ENCODE measurements at regions not wholly inside any gene's neighbourhood (a gene's known extent, or its start where the extent isn't known, plus 50 kb on each side); places are given as distances from the start of the nearest gene placed in this dataset.

DNA sequence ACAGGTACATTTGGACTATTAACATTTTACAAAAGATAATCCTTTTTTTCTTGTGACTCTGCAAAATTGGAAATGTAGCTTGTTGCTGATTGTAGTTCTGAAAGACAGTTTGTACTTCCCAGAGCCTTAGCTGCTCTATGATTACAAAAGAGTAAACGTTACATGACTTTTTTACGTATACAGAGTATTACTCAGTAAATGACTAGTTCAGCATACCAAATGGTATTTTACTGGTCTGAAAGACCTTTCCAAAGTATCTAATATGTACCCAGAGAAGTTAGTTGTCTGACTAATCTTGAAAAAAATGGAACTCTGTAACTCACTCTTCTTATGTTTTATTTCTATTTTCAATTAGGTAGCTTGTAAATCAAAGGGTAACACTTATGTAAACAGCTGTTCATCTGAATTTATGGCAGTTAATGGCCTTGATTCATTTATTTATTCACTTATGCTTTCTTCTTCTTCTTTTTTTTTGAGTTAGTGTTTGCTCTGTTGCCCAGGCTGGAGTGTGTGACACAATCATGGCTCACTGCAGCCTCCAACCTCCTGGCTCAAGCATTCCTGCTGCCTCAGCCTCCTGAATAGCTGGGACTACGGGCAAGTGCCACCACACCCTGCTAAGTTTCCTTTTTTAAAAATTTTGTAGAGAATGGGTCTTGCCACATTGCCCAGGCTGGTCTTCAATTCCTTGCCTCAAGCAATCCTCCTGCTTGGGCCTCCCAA is 151.7 kb downstream of the C3orf38 start:
- TF ChIP-seq CTCF (IDR thresholded peaks at IDR 0.05; ENCODE audit: control extremely low read depth in 1 of 3, insufficient read depth in 1 of 3, low read depth in 1 of 3, low read length in 3 of 3) (no peak), FOSL1 (IDR thresholded peaks at IDR 0.05; ENCODE audit: insufficient read depth, low read depth, low read length) (no peak), POLR2A (IDR thresholded peaks at IDR 0.05; ENCODE audit: control extremely low read depth in 1 of 2, low read depth in 2 of 2, low read length in 2 of 2) (no peak)

Measured in H1 (cell line).